T-helper 17 cell (primary cell): ENCODE measurements at regions not wholly inside any gene's neighbourhood (a gene's known extent, or its start where the extent isn't known, plus 50 kb on each side); places are given as distances from the start of the nearest gene placed in this dataset.

ENCODE experiments used
- ATAC-seq: fragments of 150-1000 bp; cut with Tn5 transposase; 2 replicates; pipeline ENCODE4 v1.10.0; 2021; ENCODE audit warnings: mild to moderate bottlenecking, moderate library complexity
- DNase-seq, 3 donors: peaks; one replicate each; pipeline versions ENCODE4 v3.0.0 to v3.0.0-alpha.2; 2020 to 2021
- H3K9me3 ChIP-seq: one replicate; pipeline ENCODE4 v1.7.0; 2013; ENCODE audit warnings: low read length, mild to moderate bottlenecking; ENCODE audit not compliant: control insufficient read depth, poor library complexity, severe bottlenecking
- H3K27ac Mint-ChIP-seq: one replicate; pipeline ENCODE4 v1.8.0; 2022; ENCODE audit warnings: mild to moderate bottlenecking, moderate library complexity, mixed read lengths
- H3K27me3 Mint-ChIP-seq: one replicate; pipeline ENCODE4 v1.8.0; 2022; ENCODE audit warnings: mixed read lengths
- H3K36me3 Mint-ChIP-seq: one replicate; pipeline ENCODE4 v1.8.0; 2022; ENCODE audit warnings: low read depth, mixed read lengths
- H3K4me1 Mint-ChIP-seq: one replicate; pipeline ENCODE4 v1.8.0; 2022; ENCODE audit warnings: mild to moderate bottlenecking, mixed read lengths
- H3K4me3 Mint-ChIP-seq: one replicate; pipeline ENCODE4 v1.8.0; 2022; ENCODE audit warnings: mild to moderate bottlenecking, moderate library complexity, mixed read lengths

GRCh38 chr3:30069056-30069455 is 537.3 kb upstream of the TGFBR2 start:
- peaks cover 20% of the 10 kb centered on the region for H3K27me3 Mint-ChIP-seq
- no peak overlapping the region for H3K27ac Mint-ChIP-seq
- no peak for DNase-seq
- peaks cover 2% of the 10 kb centered on the region for H3K36me3 Mint-ChIP-seq
- H3K4me3 Mint-ChIP-seq: no peak overlapping the region
- no peaks in the 10 kb centered on the region for H3K9me3 ChIP-seq
- H3K4me1 Mint-ChIP-seq: no peaks in the 10 kb centered on the region
- ATAC-seq: no peak

- Mint-ChIP-seq H3K4me3 (no peak overlapping the region), H3K27ac (no peak overlapping the region), H3K36me3 (no peaks in the 10 kb centered on the region), H3K27me3 (peaks cover under 1% of the 10 kb centered on the region), H3K4me1 (no peaks in the 10 kb centered on the region)
- ATAC-seq (no peak), DNase-seq (no peak)
- H3K9me3 ChIP-seq: peaks cover 2% of the 10 kb centered on the region
These were observed 533.4 kb upstream of the TGFBR2 start for GRCh38 chr3:30073040-30073439.

- DNase-seq (no peak), ATAC-seq (no peak)
- Mint-ChIP-seq H3K4me1 (no peaks in the 10 kb centered on the region), H3K36me3 (no peaks in the 10 kb centered on the region), H3K27ac (no peak overlapping the region), H3K4me3 (no peak overlapping the region), H3K27me3 (no peaks in the 10 kb centered on the region)
- peaks cover 2% of the 10 kb centered on the region for H3K9me3 ChIP-seq
These were observed 532.8 kb upstream of the TGFBR2 start for GRCh38 chr3:30073622-30074021.

GRCh38 chr3:30075514-30075913 is 530.9 kb upstream of the TGFBR2 start:
- DNase-seq (no peak), ATAC-seq (no peak)
- Mint-ChIP-seq H3K27ac (no peak overlapping the region), H3K27me3 (no peaks in the 10 kb centered on the region), H3K4me1 (no peaks in the 10 kb centered on the region), H3K36me3 (no peaks in the 10 kb centered on the region), H3K4me3 (no peak overlapping the region)
- H3K9me3 ChIP-seq: peaks cover 2% of the 10 kb centered on the region

- Mint-ChIP-seq H3K4me3 (no peak overlapping the region), H3K27ac (no peak overlapping the region), H3K36me3 (no peaks in the 10 kb centered on the region), H3K27me3 (no peaks in the 10 kb centered on the region), H3K4me1 (no peaks in the 10 kb centered on the region)
- DNase-seq: no peak
- peaks cover 2% of the 10 kb centered on the region for H3K9me3 ChIP-seq
- ATAC-seq: no peak
These were observed 529.5 kb upstream of the TGFBR2 start for GRCh38 chr3:30076899-30077298.

GRCh38 chr3:30077746-30078145 is 528.7 kb upstream of the TGFBR2 start:
- DNase-seq: no peak
- peaks cover 2% of the 10 kb centered on the region for H3K9me3 ChIP-seq
- H3K36me3 Mint-ChIP-seq: no peaks in the 10 kb centered on the region
- H3K27ac Mint-ChIP-seq: no peak overlapping the region
- peaks cover 4% of the 10 kb centered on the region for H3K27me3 Mint-ChIP-seq
- no peaks in the 10 kb centered on the region for H3K4me1 Mint-ChIP-seq
- no peak overlapping the region for H3K4me3 Mint-ChIP-seq
- ATAC-seq: no peak

- H3K4me3 Mint-ChIP-seq: no peak overlapping the region
- H3K27me3 Mint-ChIP-seq: peaks cover 5% of the 10 kb centered on the region
- no peak overlapping the region for H3K27ac Mint-ChIP-seq
- H3K4me1 Mint-ChIP-seq: no peaks in the 10 kb centered on the region
- no peak for ATAC-seq
- peaks cover 2% of the 10 kb centered on the region for H3K9me3 ChIP-seq
- no peaks in the 10 kb centered on the region for H3K36me3 Mint-ChIP-seq
- DNase-seq: no peak
These were observed 527.7 kb upstream of the TGFBR2 start for GRCh38 chr3:30078736-30079135.

- H3K4me3 Mint-ChIP-seq: no peak overlapping the region
- H3K27ac Mint-ChIP-seq: no peak overlapping the region
- no peaks in the 10 kb centered on the region for H3K4me1 Mint-ChIP-seq
- no peaks in the 10 kb centered on the region for H3K36me3 Mint-ChIP-seq
- H3K27me3 Mint-ChIP-seq: peaks cover 25% of the 10 kb centered on the region
- ATAC-seq (no peak), DNase-seq (no peak)
- no peaks in the 10 kb centered on the region for H3K9me3 ChIP-seq
These were observed 524.5 kb upstream of the TGFBR2 start for GRCh38 chr3:30081904-30082303.

- Mint-ChIP-seq H3K27ac (no peak overlapping the region), H3K36me3 (no peaks in the 10 kb centered on the region), H3K4me1 (no peaks in the 10 kb centered on the region), H3K4me3 (no peak overlapping the region), H3K27me3 (peaks cover 26% of the 10 kb centered on the region)
- DNase-seq (no peak), ATAC-seq (no peak)
- H3K9me3 ChIP-seq: no peaks in the 10 kb centered on the region
These were observed 523.7 kb upstream of the TGFBR2 start for GRCh38 chr3:30082652-30083051.

GRCh38 chr3:30083315-30083714 is 523.1 kb upstream of the TGFBR2 start:
- DNase-seq (no peak), ATAC-seq (no peak)
- H3K9me3 ChIP-seq: no peaks in the 10 kb centered on the region
- H3K4me1 Mint-ChIP-seq: no peaks in the 10 kb centered on the region
- H3K27ac Mint-ChIP-seq: no peak overlapping the region
- no peaks in the 10 kb centered on the region for H3K36me3 Mint-ChIP-seq
- no peak overlapping the region for H3K4me3 Mint-ChIP-seq
- peaks cover 32% of the 10 kb centered on the region for H3K27me3 Mint-ChIP-seq

- H3K4me3 Mint-ChIP-seq: no peak overlapping the region
- peaks cover 42% of the 10 kb centered on the region for H3K27me3 Mint-ChIP-seq
- no peak overlapping the region for H3K27ac Mint-ChIP-seq
- H3K4me1 Mint-ChIP-seq: no peaks in the 10 kb centered on the region
- H3K36me3 Mint-ChIP-seq: no peaks in the 10 kb centered on the region
- no peak for ATAC-seq
- H3K9me3 ChIP-seq: no peaks in the 10 kb centered on the region
- no peak for DNase-seq
These were observed 522.1 kb upstream of the TGFBR2 start for GRCh38 chr3:30084316-30084715.

- no peaks in the 10 kb centered on the region for H3K9me3 ChIP-seq
- no peak for DNase-seq
- H3K27me3 Mint-ChIP-seq: peaks cover 44% of the 10 kb centered on the region
- H3K4me3 Mint-ChIP-seq: no peak overlapping the region
- no peaks in the 10 kb centered on the region for H3K36me3 Mint-ChIP-seq
- no peaks in the 10 kb centered on the region for H3K4me1 Mint-ChIP-seq
- H3K27ac Mint-ChIP-seq: no peak overlapping the region
- no peak for ATAC-seq
These were observed 521.4 kb upstream of the TGFBR2 start for GRCh38 chr3:30084971-30085403.

GRCh38 chr3:30085486-30085885 is 520.9 kb upstream of the TGFBR2 start:
- no peak overlapping the region for H3K4me3 Mint-ChIP-seq
- H3K4me1 Mint-ChIP-seq: no peaks in the 10 kb centered on the region
- H3K27me3 Mint-ChIP-seq: peaks cover 48% of the 10 kb centered on the region
- ATAC-seq: no peak
- H3K9me3 ChIP-seq: no peaks in the 10 kb centered on the region
- no peaks in the 10 kb centered on the region for H3K36me3 Mint-ChIP-seq
- DNase-seq: no peak
- no peak overlapping the region for H3K27ac Mint-ChIP-seq

GRCh38 chr3:30091686-30092085 is 514.7 kb upstream of the TGFBR2 start:
- Mint-ChIP-seq H3K36me3 (peaks cover 8% of the 10 kb centered on the region), H3K4me1 (no peaks in the 10 kb centered on the region), H3K27me3 (peaks cover 45% of the 10 kb centered on the region), H3K27ac (no peak overlapping the region), H3K4me3 (no peak overlapping the region)
- no peak for ATAC-seq
- H3K9me3 ChIP-seq: no peaks in the 10 kb centered on the region
- DNase-seq: no peak
